A549 (cell line): ENCODE measurements at regions not wholly inside any gene's neighbourhood (a gene's known extent, or its start where the extent isn't known, plus 50 kb on each side); places are given as distances from the start of the nearest gene placed in this dataset.

ENCODE experiments used
- ATAC-seq, 2 experiments: fragments of 200-7000 bp in 1 of 2; fragments of >200 bp in 1 of 2; cut with Nextera tagmentation in 1 of 2; cut with Tn5 transposase in 1 of 2; 3 replicates each; pipeline versions ENCODE4 v1.8.0 to v1.9.1; 2018 to 2020; ENCODE audit warnings: mild to moderate bottlenecking in 1 of 2, moderate library complexity in 1 of 2
- CTCF ChIA-PET: fragments of 300-600 bp; sonication (Branson Sonifier 250); formaldehyde crosslinking; extraction: SDS; loops from one replicate; lab custom pipeline; 2021; ENCODE audit warnings: antibody characterized with exemption, inconsistent platforms; lab: Yijun Ruan, JAX
- POLR2A ChIA-PET: fragments of 350-600 bp; formaldehyde crosslinking; extraction: SDS; loops from one replicate; lab custom pipeline; 2021; ENCODE audit warnings: antibody characterized with exemption, inconsistent platforms; lab: Yijun Ruan, JAX
- DNase-seq, 2 experiments: peaks; one replicate each; pipeline versions ENCODE4 v3.0.0 to v3.0.0-alpha.2; 2011 to 2016; ENCODE audit warnings: low read depth in 1 of 2, low spot score in 1 of 2
- FAIRE-seq: peaks from 2 replicates; lab custom pipeline; 2011; peaks lifted over from hg19 to GRCh38; lab: Jason Lieb, UNC
- H3K27ac ChIP-seq, 2 experiments: fragments of >200 bp; sonication (Bioruptor Twin); formaldehyde crosslinking; 3 replicates each; pipeline ENCODE4 v1.5.1; 2016 to 2017
- H3K4me1 ChIP-seq: fragments of >200 bp; sonication (Bioruptor Twin); formaldehyde crosslinking; 3 replicates; pipeline ENCODE4 v1.6.1; 2016
- H3K4me2 ChIP-seq: fragments of >200 bp; sonication (Bioruptor Twin); formaldehyde crosslinking; 3 replicates; pipeline ENCODE4 v1.6.1; 2016
- H3K4me3 ChIP-seq: fragments of >200 bp; sonication (Bioruptor Twin); formaldehyde crosslinking; 3 replicates; pipeline ENCODE4 v1.5.1; 2016
- H3K9me3 ChIP-seq: fragments of >200 bp; sonication (Bioruptor Twin); formaldehyde crosslinking; 3 replicates; pipeline ENCODE4 v1.6.1; 2016
- BCL3 ChIP-seq: fragments of >200 bp; sonication (Bioruptor Twin); formaldehyde crosslinking; IDR thresholded peaks from 3 replicates; pipeline ENCODE4 v1.6.1; 2016
- CBX8 ChIP-seq: fragments of 200-600 bp; sonication (generic); IDR thresholded peaks from 2 replicates; pipeline ENCODE4 v1.6.1; 2016
- CHD2 ChIP-seq: fragments of 150-350 bp; IDR thresholded peaks from 2 replicates; pipeline ENCODE4 v1.6.1; 2014; ENCODE audit warnings: low read length; ENCODE audit not compliant: partially characterized antibody
- CHD4 ChIP-seq: fragments of 200-600 bp; sonication (generic); IDR thresholded peaks from 2 replicates; pipeline ENCODE4 v1.6.1; 2016; ENCODE audit warnings: antibody characterized with exemption, mild to moderate bottlenecking, borderline replicate concordance
- CTCF ChIP-seq: fragments of >200 bp; sonication (Bioruptor Twin); formaldehyde crosslinking; IDR thresholded peaks from 3 replicates; pipeline ENCODE4 v1.5.1; 2016
- EHF ChIP-seq: fragments of 250-450 bp; sonication (Bioruptor Pico); IDR thresholded peaks from 2 replicates; pipeline ENCODE4 v1.5.0; 2020; ENCODE audit warnings: mild to moderate bottlenecking
- ELK1 ChIP-seq: fragments of 150-350 bp; IDR thresholded peaks from 2 replicates; pipeline ENCODE4 v1.6.1; 2014; ENCODE audit warnings: low read depth, mild to moderate bottlenecking, low read length
- EP300 ChIP-seq, 2 experiments: fragments of >200 bp; sonication (Bioruptor Twin); formaldehyde crosslinking; IDR thresholded peaks; 2 replicates in 1 of 2; 3 replicates in 1 of 2; pipeline ENCODE4 v1.6.1; 2016 to 2017
- HES2 ChIP-seq: fragments of >200 bp; sonication (Bioruptor Twin); formaldehyde crosslinking; IDR thresholded peaks from 2 replicates; pipeline ENCODE4 v1.6.1; 2016
- HOXA7 ChIP-seq: fragments of 250-450 bp; sonication (Bioruptor Pico); IDR thresholded peaks from 2 replicates; pipeline ENCODE4 v1.5.0; 2020; ENCODE audit warnings: mild to moderate bottlenecking, moderate library complexity
- KDM1A ChIP-seq: fragments of 200-600 bp; sonication (generic); IDR thresholded peaks from 2 replicates; pipeline ENCODE4 v1.6.1; 2016; ENCODE audit warnings: low read depth, mild to moderate bottlenecking
- MAFK ChIP-seq: fragments of 450-650 bp; IDR thresholded peaks from 2 replicates; pipeline ENCODE4 v1.6.1; 2014; ENCODE audit not compliant: partially characterized antibody
- MAZ ChIP-seq: fragments of 150-350 bp; IDR thresholded peaks from 2 replicates; pipeline ENCODE4 v1.6.1; 2014; ENCODE audit warnings: antibody characterized with exemption, low read depth, low read length, borderline replicate concordance
- NPAS2 ChIP-seq: fragments of 250-450 bp; sonication (Bioruptor Pico); IDR thresholded peaks from 2 replicates; pipeline ENCODE4 v1.8.0; 2022; ENCODE audit warnings: mild to moderate bottlenecking, moderate library complexity, borderline replicate concordance
- NR3C1 ChIP-seq: fragments of >200 bp; sonication (Bioruptor Twin); formaldehyde crosslinking; IDR thresholded peaks from 3 replicates; pipeline ENCODE4 v1.6.1; 2017
- PHF8 ChIP-seq: fragments of 200-600 bp; sonication (generic); IDR thresholded peaks from 2 replicates; pipeline ENCODE4 v1.6.1; 2016; ENCODE audit warnings: low read depth, mild to moderate bottlenecking, antibody characterized with exemption, moderate library complexity, borderline replicate concordance
- POLR2AphosphoS2 ChIP-seq: conservative IDR thresholded peaks from 2 replicates; pipeline ENCODE4 v1.6.1; 2012; ENCODE audit warnings: low read length, improper control_type of control experiment, inconsistent platforms
- RCOR1 ChIP-seq: fragments of 150-350 bp; IDR thresholded peaks from 2 replicates; pipeline ENCODE4 v1.6.1; 2014; ENCODE audit warnings: antibody characterized with exemption, low read length, low read depth
- RFX5 ChIP-seq: fragments of 450-650 bp; IDR thresholded peaks from 2 replicates; pipeline ENCODE4 v1.7.1; 2014; ENCODE audit warnings: antibody characterized with exemption, mild to moderate bottlenecking, moderate library complexity
- SMC3 ChIP-seq: fragments of >200 bp; sonication (Bioruptor Twin); formaldehyde crosslinking; IDR thresholded peaks from 3 replicates; pipeline ENCODE4 v1.6.1; 2018; ENCODE audit warnings: inconsistent platforms
- TFCP2L1 ChIP-seq: fragments of 250-450 bp; sonication (Bioruptor Pico); IDR thresholded peaks from 2 replicates; pipeline ENCODE4 v1.5.0; 2021; ENCODE audit warnings: mild to moderate bottlenecking
- ZFP36 ChIP-seq: fragments of 450-650 bp; IDR thresholded peaks from 2 replicates; pipeline ENCODE4 v1.6.1; 2014; ENCODE audit warnings: borderline replicate concordance; ENCODE audit not compliant: partially characterized antibody
- ZNF302 ChIP-seq: fragments of 250-450 bp; sonication (Bioruptor Pico); IDR thresholded peaks from 2 replicates; pipeline ENCODE4 v1.9.0; 2021; ENCODE audit warnings: inconsistent platforms, mild to moderate bottlenecking, moderate library complexity
- WGBS: methylation state at CpG from one replicate; pipeline ENCODE4 v1.1.6; 2017; ENCODE audit errors: missing lambda C conversion rate; 5-methylcytosine and 5-hydroxymethylcytosine counted together

- ATAC-seq (no peak), FAIRE-seq (no peak), DNase-seq (no peak)
- H3K9me3 ChIP-seq = no peaks in the 10 kb centered on the region
- CTCF ChIA-PET = no interaction called here
- no peak overlapping the region for H3K4me2 ChIP-seq
- peaks cover 18% of the 10 kb centered on the region for H3K4me1 ChIP-seq
- no peak overlapping the region for H3K27ac ChIP-seq
- TF ChIP-seq POLR2AphosphoS2 (no peak), EHF (CRISPR knock-in tag) (no peak), RCOR1 (no peak), RFX5 (no peak), CBX8 (no peak), CTCF (no peak), NR3C1 (no peak), NPAS2 (no peak), MAZ (no peak), SMC3 (no peak)
- POLR2A ChIA-PET = no interaction called here
- WGBS = 55% methylated on average over 9 of the region's 9 CpGs
- H3K4me3 ChIP-seq = no peak overlapping the region
Measured at GRCh38 chr14:99033951-99034350, 238.0 kb downstream of the BCL11B start.

- Histone ChIP-seq H3K27ac (peak overlapping the region in 1 of 2 experiments; percentile 83; a peak in 3 of 6 replicates), H3K4me3 (no peak overlapping the region), H3K4me1 (peaks cover 18% of the 10 kb centered on the region), H3K9me3 (no peaks in the 10 kb centered on the region), H3K4me2 (no peak overlapping the region)
- WGBS = 84% methylated on average over 12 of the region's 16 CpGs
- CTCF ChIA-PET = interaction anchor here (0.9 kb wide), 1 partner anchor 160 kb away, joined by 3 read pairs; no protein-coding TSS in a partner anchor
- no peak for TF ChIP-seq CHD2
- TF ChIP-seq NPAS2 = no peak
- TF ChIP-seq PHF8 = no peak
- no peak for TF ChIP-seq POLR2AphosphoS2
- FAIRE-seq = no peak
- no peak for ATAC-seq
- DNase-seq = no peak
- POLR2A ChIA-PET = no interaction called here
Measured at GRCh38 chr14:99034711-99035171, 237.3 kb downstream of the BCL11B start.

- 79% methylated on average over 4 of the region's 4 CpGs for WGBS
- no peak for DNase-seq
Measured at GRCh38 chr14:99035268-99035667, 236.7 kb downstream of the BCL11B start.

GRCh38 chr14:99035712-99036610 is 236.0 kb downstream of the BCL11B start:
- no peak overlapping the region for H3K4me3 ChIP-seq
- H3K9me3 ChIP-seq = no peaks in the 10 kb centered on the region
- peak overlapping the region; percentile 65 to 83 for H3K27ac ChIP-seq
- ChIA-PET POLR2A (interaction anchor here (0.7 to 1.5 kb wide), 3 partner anchors 10 to 83 kb away, joined by 3 to 5 read pairs (median 3); no protein-coding TSS in a partner anchor), CTCF (interaction anchor here (0.9 to 1.6 kb wide), 3 partner anchors 10 to 129 kb away, joined by 3 to 5 read pairs (median 3); no protein-coding TSS in a partner anchor)
- H3K4me2 ChIP-seq = peak overlapping the region; percentile 70
- peak; percentile 97 to 98 for ATAC-seq
- no peak for FAIRE-seq
- H3K4me1 ChIP-seq = peaks cover 18% of the 10 kb centered on the region
- 55% methylated on average over 11 of the region's 30 CpGs for WGBS
- DNase-seq = peak; percentile 79 to 89
- TF ChIP-seq ZNF302 (no peak), SMC3 (0 out of 3 replicates have a peak, but pooled peaks have one; percentile 11), ZFP36 (peak; percentile 3), EP300 (IDR thresholded peaks at IDR 0.05) (0 out of 5 replicates have a peak, but pooled peaks of 1 of the 2 experiments have one; percentile 20), HOXA7 (CRISPR knock-in tag) (no peak), BCL3 (0 out of 3 replicates have a peak, but pooled peaks have one; percentile 19), HES2 (0 out of 2 replicates have a peak, but pooled peaks have one; percentile 21), CBX8 (no peak), CHD2 (no peak), KDM1A (no peak), CHD4 (no peak), ELK1 (no peak), TFCP2L1 (no peak)

More at GRCh38 chr14:99035268-99035667, 236.7 kb downstream of the BCL11B start:
- Histone ChIP-seq H3K27ac (peak overlapping the region; percentile 65 to 83; a peak in 5 of 6 replicates), H3K4me2 (peak overlapping the region; percentile 70), H3K9me3 (no peaks in the 10 kb centered on the region), H3K4me3 (no peak overlapping the region), H3K4me1 (peaks cover 18% of the 10 kb centered on the region)
- ChIA-PET POLR2A (interaction anchor here (0.7 to 1.5 kb wide), 3 partner anchors 11 to 82 kb away, joined by 3 to 5 read pairs (median 3); no protein-coding TSS in a partner anchor), CTCF (interaction anchor here (0.9 to 1.6 kb wide), 4 partner anchors 10 to 161 kb away, joined by 3 to 5 read pairs (median 3); no protein-coding TSS in a partner anchor)
- peak in 1 of 2 experiments; percentile 18; a peak in 3 of 6 replicates for ATAC-seq
- peak; percentile 70 for TF ChIP-seq MAFK
- no peak for TF ChIP-seq PHF8
- FAIRE-seq = no peak
